Nephron (organoid): ENCODE measurements at regions not wholly inside any gene's neighbourhood (a gene's known extent, or its start where the extent isn't known, plus 50 kb on each side); places are given as distances from the start of the nearest gene placed in this dataset.

ENCODE experiments used
- H3K27ac Mint-ChIP-seq, 3 experiments: 2 replicates each; pipeline ENCODE4 v1.8.0; 2020; ENCODE audit warnings: mixed read lengths in 3 of 3, mild to moderate bottlenecking in 2 of 3, moderate library complexity in 1 of 3
- H3K27me3 Mint-ChIP-seq: 2 replicates; pipeline ENCODE4 v1.8.0; 2021; ENCODE audit warnings: low read depth, mild to moderate bottlenecking, moderate library complexity, mixed read lengths
- H3K36me3 Mint-ChIP-seq: 2 replicates; pipeline ENCODE4 v1.8.0; 2020; ENCODE audit warnings: low read depth, mixed read lengths
- H3K4me1 Mint-ChIP-seq: 2 replicates; pipeline ENCODE4 v1.8.0; 2020; ENCODE audit warnings: mixed read lengths
- H3K4me3 Mint-ChIP-seq, 3 experiments: 2 replicates each; pipeline ENCODE4 v1.8.0; 2020; ENCODE audit warnings: mild to moderate bottlenecking in 3 of 3, mixed read lengths in 3 of 3, moderate library complexity in 2 of 3
- H3K9me3 Mint-ChIP-seq: 2 replicates; pipeline ENCODE4 v1.8.0; 2020; ENCODE audit warnings: mixed read lengths
- TF ChIP-seq, protein P1 (sequence below), 3 experiments: fragments of 200-600 bp; sonication (generic); IDR thresholded peaks; one replicate each; pipeline ENCODE4 v1.5.0; 2021; ENCODE audit warnings: antibody characterized with exemption in 3 of 3; ENCODE audit not compliant: unreplicated experiment in 3 of 3

DNA sequence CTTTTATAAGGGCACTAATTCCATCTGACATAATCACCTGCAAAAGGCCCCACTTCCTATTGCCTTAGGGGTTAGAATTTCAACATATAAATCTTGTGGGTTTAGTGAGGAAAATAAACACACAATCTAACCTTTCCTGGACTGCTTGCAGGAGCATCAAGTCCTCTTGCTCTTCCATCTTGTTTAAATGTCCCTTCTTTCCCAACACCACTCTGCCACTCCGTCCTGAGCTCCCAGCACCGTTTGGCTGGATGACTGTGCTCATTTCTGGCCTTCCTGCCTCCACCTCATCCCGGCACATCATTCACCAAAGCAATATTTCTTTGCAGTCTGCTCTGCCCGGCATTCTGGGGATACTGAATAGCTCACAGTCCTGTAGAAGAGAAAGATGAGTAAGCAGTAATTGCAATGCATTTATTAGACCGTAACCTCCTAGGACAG is 247.8 kb downstream of the BCL2 start:
- Mint-ChIP-seq H3K27me3 (no peaks in the 10 kb centered on the region), H3K27ac (peak overlapping the region in 1 of 3 experiments; percentile 9), H3K4me3 (no peak overlapping the region), H3K4me1 (peaks cover 16% of the 10 kb centered on the region), H3K9me3 (no peaks in the 10 kb centered on the region), H3K36me3 (no peaks in the 10 kb centered on the region)
- TF ChIP-seq, protein P1, sequence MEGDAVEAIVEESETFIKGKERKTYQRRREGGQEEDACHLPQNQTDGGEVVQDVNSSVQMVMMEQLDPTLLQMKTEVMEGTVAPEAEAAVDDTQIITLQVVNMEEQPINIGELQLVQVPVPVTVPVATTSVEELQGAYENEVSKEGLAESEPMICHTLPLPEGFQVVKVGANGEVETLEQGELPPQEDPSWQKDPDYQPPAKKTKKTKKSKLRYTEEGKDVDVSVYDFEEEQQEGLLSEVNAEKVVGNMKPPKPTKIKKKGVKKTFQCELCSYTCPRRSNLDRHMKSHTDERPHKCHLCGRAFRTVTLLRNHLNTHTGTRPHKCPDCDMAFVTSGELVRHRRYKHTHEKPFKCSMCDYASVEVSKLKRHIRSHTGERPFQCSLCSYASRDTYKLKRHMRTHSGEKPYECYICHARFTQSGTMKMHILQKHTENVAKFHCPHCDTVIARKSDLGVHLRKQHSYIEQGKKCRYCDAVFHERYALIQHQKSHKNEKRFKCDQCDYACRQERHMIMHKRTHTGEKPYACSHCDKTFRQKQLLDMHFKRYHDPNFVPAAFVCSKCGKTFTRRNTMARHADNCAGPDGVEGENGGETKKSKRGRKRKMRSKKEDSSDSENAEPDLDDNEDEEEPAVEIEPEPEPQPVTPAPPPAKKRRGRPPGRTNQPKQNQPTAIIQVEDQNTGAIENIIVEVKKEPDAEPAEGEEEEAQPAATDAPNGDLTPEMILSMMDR (IDR thresholded peaks at IDR 0.05; ENCODE audit: unreplicated experiment in 3 of 3): no peak

DNA sequence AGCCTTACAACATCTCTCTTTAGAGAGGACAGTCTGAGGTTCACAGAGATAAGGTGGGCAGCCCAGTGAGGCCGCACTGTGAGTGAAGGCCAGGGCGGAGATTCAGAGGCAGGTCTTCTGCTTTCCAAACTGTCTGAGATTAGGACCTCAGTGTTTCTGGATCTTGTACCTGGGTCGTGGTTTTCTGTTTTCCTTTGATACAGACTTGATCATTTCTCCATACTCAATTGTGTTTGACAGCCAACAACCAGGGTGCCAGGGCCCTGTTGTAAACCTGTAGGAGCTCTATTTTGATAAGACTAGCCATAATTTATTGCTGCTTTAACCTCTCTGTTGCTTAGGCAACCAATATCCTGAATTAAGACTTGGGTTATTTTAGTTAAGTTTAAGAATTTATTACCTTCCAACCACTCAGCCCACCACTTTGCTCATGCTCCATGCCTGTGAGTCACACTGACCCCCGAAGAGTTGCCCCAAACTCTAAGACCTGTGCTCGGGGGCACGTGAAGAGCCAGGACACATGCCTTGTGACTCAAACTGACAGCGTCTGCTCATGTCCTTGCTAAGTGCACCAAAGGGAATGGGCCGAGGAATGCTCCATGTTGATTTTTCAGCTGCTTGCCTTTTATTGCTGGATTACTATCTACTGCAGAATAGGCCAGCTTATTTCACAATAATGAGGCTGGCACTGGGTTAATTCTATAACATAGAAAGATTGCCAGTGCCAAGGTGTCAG is 248.6 kb downstream of the BCL2 start:
- TF ChIP-seq, protein P1 (IDR thresholded peaks at IDR 0.05; ENCODE audit: unreplicated experiment in 3 of 3): no peak
- Mint-ChIP-seq H3K36me3 (no peaks in the 10 kb centered on the region), H3K27ac (no peak overlapping the region), H3K9me3 (no peaks in the 10 kb centered on the region), H3K4me1 (peaks cover 16% of the 10 kb centered on the region), H3K4me3 (no peak overlapping the region), H3K27me3 (no peaks in the 10 kb centered on the region)

DNA sequence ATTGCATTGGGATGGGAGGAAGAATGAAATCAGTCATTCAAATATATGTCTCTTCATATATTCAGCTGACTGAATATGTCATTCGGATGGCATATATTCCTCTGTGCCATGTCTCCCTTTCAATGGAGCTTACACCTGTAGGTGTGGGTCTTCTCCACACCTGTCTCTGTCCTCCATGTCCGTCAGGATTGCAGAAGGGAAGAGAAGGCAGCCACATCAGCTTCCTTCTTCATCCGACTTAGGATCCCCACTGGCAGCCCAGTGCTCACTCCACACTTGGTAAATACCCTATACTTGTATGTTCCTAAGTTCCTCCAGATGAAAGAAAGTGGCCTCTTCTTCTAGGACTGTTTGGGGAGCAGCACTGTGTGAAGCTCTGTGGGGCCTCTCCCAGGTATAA is 250.1 kb downstream of the BCL2 start:
- H3K4me3 Mint-ChIP-seq: no peak overlapping the region
- no peak overlapping the region for H3K27ac Mint-ChIP-seq
- peaks cover 7% of the 10 kb centered on the region for H3K27me3 Mint-ChIP-seq
- TF ChIP-seq, protein P1 (IDR thresholded peaks at IDR 0.05; ENCODE audit: unreplicated experiment in 3 of 3): no peak
- no peaks in the 10 kb centered on the region for H3K36me3 Mint-ChIP-seq
- H3K9me3 Mint-ChIP-seq: no peaks in the 10 kb centered on the region
- peaks cover 5% of the 10 kb centered on the region for H3K4me1 Mint-ChIP-seq

DNA sequence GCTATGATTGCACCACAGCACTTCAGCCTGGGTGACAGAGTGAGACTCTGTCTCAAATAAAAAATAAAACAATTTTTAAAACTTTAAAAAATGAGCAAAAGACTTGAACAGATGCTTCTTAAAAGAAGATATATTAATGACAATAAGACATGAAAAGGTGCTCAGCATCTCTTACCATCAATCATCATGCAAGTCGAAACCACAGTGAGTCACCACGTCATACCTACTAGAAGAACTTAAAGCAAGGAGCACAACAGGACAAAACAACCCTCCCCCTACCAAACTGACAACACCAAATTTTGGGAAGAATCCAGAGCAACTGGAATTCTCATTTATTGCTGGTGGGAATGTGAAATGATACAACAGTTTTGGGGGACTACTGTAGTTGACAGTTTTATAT is 251.6 kb downstream of the BCL2 start:
- Mint-ChIP-seq H3K27me3 (peaks cover 10% of the 10 kb centered on the region), H3K4me3 (no peak overlapping the region), H3K9me3 (no peaks in the 10 kb centered on the region), H3K36me3 (no peaks in the 10 kb centered on the region), H3K4me1 (peaks cover 10% of the 10 kb centered on the region), H3K27ac (no peak overlapping the region)
- TF ChIP-seq, protein P1 (IDR thresholded peaks at IDR 0.05; ENCODE audit: unreplicated experiment in 3 of 3): no peak

DNA sequence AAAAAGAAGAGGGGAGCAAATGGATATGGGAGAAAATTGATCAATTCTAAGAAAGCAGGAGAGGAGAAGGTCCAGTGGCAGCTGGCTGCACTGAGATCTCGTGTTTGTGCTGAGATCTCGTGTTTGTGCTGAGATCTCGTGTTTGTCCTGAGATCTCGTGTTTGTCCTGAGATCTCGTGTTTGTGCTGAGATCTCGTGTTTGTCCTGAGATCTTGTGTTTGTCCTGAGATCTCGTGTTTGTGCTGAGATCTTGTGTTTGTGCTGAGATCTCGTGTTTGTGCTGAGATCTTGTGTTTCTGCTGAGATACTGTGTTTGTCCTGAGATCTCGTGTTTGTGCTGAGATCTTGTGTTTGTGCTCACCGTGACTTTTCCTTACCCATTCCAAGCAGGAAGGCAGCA is 254.4 kb downstream of the BCL2 start:
- H3K4me1 Mint-ChIP-seq: peaks cover 5% of the 10 kb centered on the region
- H3K36me3 Mint-ChIP-seq: no peaks in the 10 kb centered on the region

More for the DNA sequence above, 254.4 kb downstream of the BCL2 start:
- Mint-ChIP-seq H3K4me3 (no peak overlapping the region), H3K27me3 (peaks cover 16% of the 10 kb centered on the region), H3K9me3 (no peaks in the 10 kb centered on the region), H3K27ac (no peak overlapping the region)
- TF ChIP-seq, protein P1 (IDR thresholded peaks at IDR 0.05; ENCODE audit: unreplicated experiment in 3 of 3): no peak
